HG03097 (cell line): ENCODE measurements at regions not wholly inside any gene's neighbourhood (a gene's known extent, or its start where the extent isn't known, plus 50 kb on each side); places are given as distances from the start of the nearest gene placed in this dataset.

Experiments
- ATAC-seq: cut with Tn5 transposase; IDR thresholded peaks from one replicate; pipeline ENCODE4 v1.9.1; 2021; ENCODE audit not compliant: unreplicated experiment, low FRiP score

DNA sequence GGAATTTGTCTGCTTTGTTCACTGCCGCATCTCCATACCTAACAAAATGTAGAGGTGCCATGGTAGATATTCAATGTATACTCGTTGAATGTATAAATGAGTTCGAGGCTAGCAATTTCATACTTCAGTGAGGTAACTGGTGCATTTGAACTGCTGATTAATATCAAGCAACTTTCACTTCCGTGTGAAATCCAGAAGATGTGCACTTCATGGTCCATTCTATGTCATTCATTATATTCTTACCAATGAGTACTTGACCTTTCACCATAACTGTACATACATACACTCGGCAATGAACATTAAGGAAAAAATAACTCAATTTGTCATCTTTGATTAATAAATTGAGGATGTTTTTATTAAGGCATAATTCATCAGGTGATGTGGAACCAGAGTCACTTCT is 598.5 kb downstream of the ZNF385D start:
- ATAC-seq, result no peak

DNA sequence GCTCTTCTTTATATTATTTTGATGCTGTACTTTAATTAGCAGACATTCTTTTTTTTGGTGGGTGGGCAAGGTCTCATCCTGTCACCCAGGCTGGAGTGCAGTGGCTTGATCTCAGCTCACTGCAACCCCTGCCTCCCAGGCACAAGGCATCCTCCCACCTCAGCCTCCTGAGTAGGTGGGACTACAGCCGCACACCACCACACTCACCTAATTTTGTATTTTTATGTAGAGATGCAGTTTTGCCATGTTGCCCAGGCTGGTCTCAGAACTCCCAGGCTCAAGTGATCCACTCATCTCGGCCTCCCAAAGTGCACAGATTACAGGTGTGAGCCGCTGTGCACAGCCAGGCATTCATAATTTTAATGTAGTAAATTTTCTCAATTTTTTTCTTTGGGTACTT is 608.1 kb downstream of the ZNF385D start:
- ATAC-seq, result no peak

- ATAC-seq, result no peak
Observed at GRCh38 chr3:21142031-21142430, 609.0 kb downstream of the ZNF385D start.

GRCh38 chr3:21140785-21141184 is 610.2 kb downstream of the ZNF385D start:
- ATAC-seq, result no peak

DNA sequence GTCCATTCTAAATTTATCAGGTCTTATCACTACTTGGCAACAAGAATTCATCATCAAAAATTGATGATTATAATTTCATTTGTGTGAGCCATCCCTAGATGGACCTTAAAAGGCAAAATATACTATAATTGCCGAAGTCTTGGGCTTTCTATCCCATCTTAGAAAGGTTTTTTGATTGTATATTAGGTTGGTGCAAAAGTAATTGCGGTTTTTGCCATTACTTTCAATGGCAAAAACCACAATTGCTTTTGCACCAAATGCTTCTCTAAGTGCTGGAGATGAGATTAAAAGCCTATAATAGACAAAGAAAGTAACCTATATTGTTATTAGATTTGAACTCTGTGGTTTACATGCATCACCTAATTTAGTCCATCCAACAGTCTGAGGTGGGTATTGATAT is 612.9 kb downstream of the ZNF385D start:
- no peak for ATAC-seq

DNA sequence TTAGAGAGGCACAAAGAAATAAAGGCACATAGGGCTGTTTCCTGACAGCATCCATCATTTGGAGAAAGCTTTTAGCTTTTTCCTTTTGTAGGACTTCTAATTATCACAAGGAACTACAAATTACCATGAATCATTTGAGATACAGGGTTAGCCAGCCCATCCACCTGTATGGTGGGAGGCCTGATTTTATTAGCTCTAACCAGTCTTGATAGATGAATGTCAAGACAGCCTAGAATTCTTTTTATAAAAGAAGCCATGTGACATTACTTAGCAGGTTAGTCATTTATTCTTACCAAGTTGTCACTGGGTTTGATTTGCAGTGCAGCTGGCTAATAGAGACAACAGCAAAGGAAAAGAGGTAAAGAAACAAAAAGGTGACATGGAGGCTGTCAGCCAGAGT is 618.1 kb downstream of the ZNF385D start:
- no peak for ATAC-seq

DNA sequence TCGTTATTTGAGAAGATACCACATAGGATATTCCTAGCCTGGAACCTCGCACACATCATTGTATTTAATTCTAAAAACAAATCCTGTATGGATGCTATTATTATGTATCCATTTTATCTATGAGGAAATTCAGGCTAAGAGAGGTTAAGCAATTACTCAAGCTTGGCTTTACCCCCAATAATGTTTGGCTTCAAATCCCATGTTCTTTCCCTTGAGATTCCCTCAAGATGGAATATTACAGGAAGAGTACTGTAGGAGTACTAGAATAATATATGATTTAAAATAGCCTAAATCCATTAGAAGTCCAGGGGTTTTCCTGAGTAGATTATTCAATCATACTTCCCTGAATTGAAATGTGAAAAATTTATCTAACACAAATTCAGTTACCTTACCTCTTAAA is 630.2 kb downstream of the ZNF385D start:
- ATAC-seq, result no peak

DNA sequence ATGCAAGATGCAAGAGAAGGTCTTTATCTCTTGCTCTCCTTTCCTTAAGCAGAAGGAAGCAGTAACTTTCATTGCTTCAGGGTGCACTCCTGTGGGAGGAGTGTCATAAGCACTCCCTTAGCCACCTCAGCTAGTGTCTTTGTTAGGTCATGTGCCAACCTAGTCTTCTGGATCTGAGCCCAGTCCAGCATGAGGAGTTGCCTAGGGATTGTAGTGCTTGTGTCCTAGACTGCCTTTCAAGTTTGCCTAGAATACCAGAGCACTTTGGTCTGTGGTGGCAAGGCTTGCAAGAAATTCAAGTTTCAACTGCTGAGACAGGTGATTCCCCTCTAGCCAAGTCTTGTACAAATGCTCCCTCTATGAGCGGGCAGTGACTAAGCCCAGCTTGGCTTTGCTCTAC is 633.6 kb downstream of the ZNF385D start:
- no peak for ATAC-seq

GRCh38 chr3:21109056-21109455 is 642.0 kb downstream of the ZNF385D start:
- ATAC-seq, result no peak

DNA sequence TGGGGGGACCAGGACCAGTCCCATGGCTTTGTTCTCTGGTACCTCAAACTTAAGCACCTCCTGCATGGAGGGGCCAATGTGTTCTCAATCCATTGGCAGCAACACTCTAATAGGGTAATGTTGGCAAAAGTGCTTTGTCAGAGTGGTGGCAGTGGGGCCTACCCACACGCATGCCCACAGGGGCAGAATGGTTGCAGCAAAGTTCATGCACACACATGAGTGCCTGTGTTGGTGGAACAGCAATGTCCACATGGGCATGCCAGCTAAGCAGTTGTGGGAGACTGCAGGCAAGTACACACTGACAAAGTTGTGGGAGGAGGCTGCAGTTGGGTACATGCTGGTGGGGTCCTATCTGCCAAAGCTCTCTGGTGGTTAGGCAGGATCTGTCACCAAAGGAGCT is 645.2 kb downstream of the ZNF385D start:
- no peak for ATAC-seq

- no peak for ATAC-seq
Observed at GRCh38 chr3:21100656-21101359, 650.2 kb downstream of the ZNF385D start.

DNA sequence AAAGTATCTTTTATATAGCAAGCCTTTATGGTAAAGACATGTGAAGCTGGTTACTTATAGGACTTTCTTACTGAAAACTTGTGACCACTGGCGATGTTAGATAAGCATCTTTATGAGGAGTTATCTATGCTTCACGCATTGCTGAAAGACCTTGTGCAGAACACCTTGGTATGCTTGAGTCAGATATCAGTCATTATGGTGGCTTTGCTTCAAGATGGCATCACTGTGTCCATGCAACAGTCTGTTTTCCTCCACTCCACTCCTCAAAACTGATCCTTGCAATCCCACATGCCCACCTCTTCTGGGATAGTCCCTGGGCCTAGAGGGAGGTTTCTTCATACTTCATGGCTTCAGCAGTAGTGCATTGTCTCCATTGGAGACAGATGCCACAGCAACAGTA is 656.3 kb downstream of the ZNF385D start:
- no peak for ATAC-seq

DNA sequence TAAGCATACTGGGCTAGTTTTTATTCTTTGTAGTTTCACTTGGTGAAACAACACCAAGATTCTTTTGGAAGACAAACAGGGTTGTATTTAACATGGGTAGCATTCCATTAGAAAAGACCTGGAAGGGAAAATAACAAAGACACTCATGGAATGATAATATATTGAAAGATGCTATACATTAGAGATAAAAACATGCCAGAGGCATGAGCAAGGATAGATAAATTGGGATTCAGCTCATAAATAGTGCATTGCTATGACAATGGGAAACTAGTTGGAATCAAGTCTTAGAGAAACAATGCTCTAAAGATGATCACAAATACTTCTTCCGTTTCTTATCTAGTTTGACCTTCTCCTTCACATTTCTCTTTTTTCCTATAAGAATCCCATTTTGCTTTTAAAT is 677.4 kb downstream of the ZNF385D start:
- no peak for ATAC-seq

DNA sequence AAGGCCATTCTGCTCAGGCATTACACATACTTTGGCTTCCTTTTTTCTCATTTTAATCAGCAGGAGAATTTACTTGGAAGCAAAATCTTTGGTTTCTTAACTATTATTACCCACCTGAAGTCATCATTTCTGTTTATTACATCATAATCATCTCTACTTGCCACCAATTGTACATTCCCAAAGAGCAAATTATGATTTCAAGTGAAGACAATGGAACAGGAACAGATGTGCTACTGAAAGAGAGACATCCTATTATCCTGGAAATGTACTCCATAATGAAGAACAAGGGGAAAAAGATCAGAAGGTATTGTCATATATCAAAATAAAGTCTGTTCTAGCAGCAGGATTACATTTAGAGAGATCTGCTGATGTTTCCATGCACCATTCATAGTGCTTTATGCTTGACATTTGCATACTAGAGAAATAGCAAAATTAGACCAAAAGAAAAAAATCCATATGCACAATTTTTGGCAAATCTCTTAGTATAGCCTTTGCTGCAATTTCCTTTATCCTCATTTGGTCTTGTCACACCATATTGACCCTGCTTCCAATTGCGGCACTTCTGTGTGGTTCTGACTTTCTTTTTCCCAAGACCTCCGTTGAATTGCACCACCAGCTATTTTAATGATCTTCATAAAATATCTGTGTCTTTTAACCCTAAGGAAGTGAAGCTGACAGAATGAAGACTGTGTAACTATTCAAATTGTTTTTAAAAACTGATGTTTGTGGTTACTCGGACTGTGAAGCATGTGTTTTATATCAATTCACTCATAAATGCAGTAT is 683.8 kb downstream of the ZNF385D start:
- no peak for ATAC-seq

GRCh38 chr3:21062831-21063294 is 688.1 kb downstream of the ZNF385D start:
- no peak for ATAC-seq

GRCh38 chr3:21059404-21059803 is 691.6 kb downstream of the ZNF385D start:
- ATAC-seq, result no peak

GRCh38 chr3:21056293-21056692 is 694.7 kb downstream of the ZNF385D start:
- ATAC-seq, result no peak

DNA sequence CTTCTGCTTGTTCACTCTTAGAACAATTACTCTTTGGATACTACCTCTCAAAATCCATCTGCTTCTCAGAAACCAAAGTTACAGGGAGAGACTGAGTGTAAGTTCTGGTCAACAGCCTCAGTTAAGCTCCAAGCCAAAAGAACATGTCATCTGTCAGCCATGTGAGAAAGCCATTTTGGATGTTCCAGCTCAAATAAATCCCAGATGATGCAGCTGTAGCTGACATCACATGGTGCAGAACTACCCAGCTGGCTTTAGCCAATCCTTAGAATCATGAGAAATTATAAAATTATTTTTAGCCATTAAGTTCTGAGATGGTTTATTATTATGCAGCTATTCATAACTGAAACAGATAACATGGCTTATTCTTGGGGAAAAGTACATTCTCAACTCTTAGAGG is 696.0 kb downstream of the ZNF385D start:
- no peak for ATAC-seq

GRCh38 chr3:21054064-21054463 is 696.9 kb downstream of the ZNF385D start:
- no peak for ATAC-seq

DNA sequence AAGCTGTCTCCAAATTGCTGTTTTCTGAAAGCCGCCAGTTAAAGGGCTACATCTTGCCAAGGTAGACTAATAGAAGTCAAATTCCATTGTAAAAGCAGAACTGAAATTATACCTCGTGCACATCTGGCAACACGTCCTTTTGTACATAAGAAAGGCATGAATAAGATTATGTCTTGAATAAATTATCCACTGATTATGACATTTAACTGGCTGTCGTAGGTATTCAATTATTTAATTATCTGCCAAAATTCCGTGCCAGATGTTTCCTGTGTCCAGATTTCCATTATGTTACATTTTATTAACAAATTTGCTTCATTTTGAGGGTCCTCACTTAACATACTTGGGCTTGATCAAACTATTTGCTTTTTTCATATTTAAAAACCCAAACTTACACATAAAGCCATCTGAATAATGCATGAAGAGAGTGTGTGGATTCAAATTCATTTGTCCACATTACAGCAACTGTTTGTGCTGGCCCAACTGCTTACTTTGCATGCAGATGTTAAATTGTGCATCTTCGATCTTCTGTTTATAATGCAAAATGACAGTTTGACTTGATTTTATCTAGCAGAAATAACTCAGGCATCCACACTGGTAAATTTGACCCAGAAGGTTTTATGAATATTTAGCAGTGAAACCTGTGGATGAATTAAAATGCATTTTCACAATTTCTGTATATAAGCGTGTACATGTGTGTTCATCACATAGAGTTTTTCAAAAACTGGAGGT is 701.5 kb downstream of the ZNF385D start:
- no peak for ATAC-seq

DNA sequence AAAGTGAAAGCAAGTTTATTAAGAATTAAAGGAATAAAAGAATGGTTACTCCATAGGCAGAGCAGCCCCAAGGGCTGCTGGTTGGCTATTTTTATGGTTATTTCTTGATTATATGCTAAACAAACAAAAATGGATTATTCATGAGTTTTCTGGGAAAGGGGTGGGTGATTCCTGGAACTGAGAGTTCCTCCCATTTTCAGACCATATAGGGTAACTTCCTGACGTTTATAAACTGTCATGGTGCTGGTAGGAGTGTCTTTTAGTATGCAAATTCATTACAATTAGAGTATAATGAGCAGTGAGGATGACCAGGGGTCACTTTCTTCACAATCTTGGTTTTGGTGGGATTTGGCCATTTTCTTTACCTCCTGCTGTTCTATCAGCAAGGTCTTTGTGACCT is 707.9 kb downstream of the ZNF385D start:
- ATAC-seq, result no peak
